Karpas-422 (cell line): ENCODE measurements at regions not wholly inside any gene's neighbourhood (a gene's known extent, or its start where the extent isn't known, plus 50 kb on each side); places are given as distances from the start of the nearest gene placed in this dataset.

ENCODE experiments used
- DNase-seq: peaks from one replicate; pipeline ENCODE4 v3.0.0-alpha.2; 2015
- H2AFZ ChIP-seq: fragments of 200-600 bp; sonication (generic); 2 replicates; pipeline ENCODE4 v1.6.1; 2014; ENCODE audit warnings: antibody characterized with exemption, low read length, mixed read lengths
- H3K27ac ChIP-seq: fragments of 200-600 bp; sonication (generic); 2 replicates; pipeline ENCODE4 v1.5.1; 2014; ENCODE audit warnings: mild to moderate bottlenecking, low read length, moderate library complexity
- H3K27me3 ChIP-seq: fragments of 200-600 bp; sonication (generic); 2 replicates; pipeline ENCODE4 v1.6.1; 2014; ENCODE audit warnings: low read length, mixed read lengths
- H3K36me3 ChIP-seq: fragments of 200-600 bp; sonication (generic); 2 replicates; pipeline ENCODE4 v1.6.1; 2014; ENCODE audit warnings: low read length, mixed read lengths; ENCODE audit not compliant: insufficient read depth
- H3K4me1 ChIP-seq: fragments of 200-600 bp; sonication (generic); 2 replicates; pipeline ENCODE4 v1.6.1; 2014; ENCODE audit warnings: mild to moderate bottlenecking, low read length, mixed read lengths
- H3K4me2 ChIP-seq: fragments of 200-600 bp; sonication (generic); 2 replicates; pipeline ENCODE4 v1.6.1; 2014; ENCODE audit warnings: low read length, low read depth, mild to moderate bottlenecking; ENCODE audit not compliant: poor library complexity, severe bottlenecking
- H3K4me3 ChIP-seq: fragments of 200-600 bp; sonication (generic); 2 replicates; pipeline ENCODE4 v1.5.1; 2014; ENCODE audit warnings: mild to moderate bottlenecking, antibody characterized with exemption, low read length, mixed read lengths
- H3K79me2 ChIP-seq: fragments of 200-600 bp; sonication (generic); 2 replicates; pipeline ENCODE4 v1.6.1; 2014; ENCODE audit warnings: mild to moderate bottlenecking, low read length, mixed read lengths
- H3K9ac ChIP-seq: fragments of 200-600 bp; sonication (generic); 2 replicates; pipeline ENCODE4 v1.6.0; 2014; ENCODE audit warnings: low read length
- H3K9me2 ChIP-seq: fragments of 200-600 bp; sonication (generic), shearing (Covaris generic); replicated peaks from 2 replicates; pipeline ENCODE4 v1.6.0; 2014; ENCODE audit warnings: mild to moderate bottlenecking, low read length, moderate library complexity; ENCODE audit not compliant: insufficient read depth
- H3K9me3 ChIP-seq: fragments of 300-700, 200-600 bp; sonication (generic); 2 replicates; pipeline ENCODE4 v1.6.1; 2014; ENCODE audit warnings: low read length, mixed read lengths
- H4K20me1 ChIP-seq: fragments of 200-600 bp; sonication (generic); 2 replicates; pipeline ENCODE4 v1.6.1; 2014; ENCODE audit warnings: mild to moderate bottlenecking, antibody characterized with exemption, low read length, low read depth; ENCODE audit not compliant: insufficient read depth

DNA sequence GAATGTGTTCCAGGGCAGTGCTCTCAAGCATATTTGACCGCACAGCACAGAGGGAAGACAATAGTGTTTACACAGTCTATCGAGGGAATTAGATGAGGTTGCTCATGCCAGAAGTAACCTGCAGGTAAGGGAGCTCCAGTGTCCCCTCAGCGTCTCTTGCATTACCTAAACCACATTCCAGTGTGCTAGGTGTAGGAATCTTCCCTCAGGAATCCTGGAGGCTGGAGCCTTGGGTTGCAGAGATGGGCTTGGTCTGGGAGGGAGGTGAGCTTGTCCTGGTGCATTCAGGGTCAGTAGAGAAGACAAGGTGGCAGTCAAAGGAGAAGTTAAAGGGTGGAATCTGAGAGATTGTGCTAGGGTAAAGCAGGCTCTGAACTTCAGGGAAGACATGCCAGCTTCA is 56.3 kb downstream of the SOX14 start:
- Histone ChIP-seq H3K9me2 (no peaks in the 10 kb centered on the region), H3K36me3 (no peaks in the 10 kb centered on the region), H3K79me2 (no peaks in the 10 kb centered on the region), H3K9ac (no peak overlapping the region), H3K27ac (no peak overlapping the region), H2AFZ (no peak overlapping the region), H3K4me3 (no peak overlapping the region), H3K27me3 (no peaks in the 10 kb centered on the region), H3K4me2 (no peak overlapping the region), H3K4me1 (no peaks in the 10 kb centered on the region), H4K20me1 (no peaks in the 10 kb centered on the region), H3K9me3 (no peaks in the 10 kb centered on the region)
- no peak for DNase-seq

DNA sequence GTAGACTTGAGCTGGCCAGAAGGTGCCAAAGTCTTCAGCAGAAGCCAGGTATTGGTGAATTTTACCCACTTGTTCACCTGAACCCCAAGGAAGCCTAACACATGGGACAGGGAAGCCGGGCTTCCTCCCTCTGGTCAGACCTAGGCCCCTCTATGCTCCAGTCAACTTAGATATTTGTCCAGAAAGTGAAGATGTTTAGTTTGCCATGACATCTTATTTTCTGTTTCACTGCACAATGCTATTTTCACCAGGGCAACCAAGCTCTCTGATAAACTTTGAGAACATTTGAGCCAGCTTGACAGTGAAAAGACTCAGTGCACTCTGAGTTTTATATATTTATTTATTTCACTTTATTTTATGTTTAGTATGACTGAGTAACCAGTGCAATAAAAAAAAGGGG is 71.0 kb downstream of the SOX14 start:
- no peaks in the 10 kb centered on the region for H3K36me3 ChIP-seq
- H3K9me3 ChIP-seq, result no peaks in the 10 kb centered on the region
- H3K4me3 ChIP-seq, result no peak overlapping the region
- no peak overlapping the region for H2AFZ ChIP-seq
- DNase-seq, result no peak
- no peak overlapping the region for H3K27ac ChIP-seq
- H3K4me2 ChIP-seq, result no peak overlapping the region
- H3K27me3 ChIP-seq, result no peaks in the 10 kb centered on the region
- H3K9ac ChIP-seq, result no peak overlapping the region
- H4K20me1 ChIP-seq, result no peaks in the 10 kb centered on the region
- no peaks in the 10 kb centered on the region for H3K4me1 ChIP-seq
- no peaks in the 10 kb centered on the region for H3K9me2 ChIP-seq
- no peaks in the 10 kb centered on the region for H3K79me2 ChIP-seq

DNA sequence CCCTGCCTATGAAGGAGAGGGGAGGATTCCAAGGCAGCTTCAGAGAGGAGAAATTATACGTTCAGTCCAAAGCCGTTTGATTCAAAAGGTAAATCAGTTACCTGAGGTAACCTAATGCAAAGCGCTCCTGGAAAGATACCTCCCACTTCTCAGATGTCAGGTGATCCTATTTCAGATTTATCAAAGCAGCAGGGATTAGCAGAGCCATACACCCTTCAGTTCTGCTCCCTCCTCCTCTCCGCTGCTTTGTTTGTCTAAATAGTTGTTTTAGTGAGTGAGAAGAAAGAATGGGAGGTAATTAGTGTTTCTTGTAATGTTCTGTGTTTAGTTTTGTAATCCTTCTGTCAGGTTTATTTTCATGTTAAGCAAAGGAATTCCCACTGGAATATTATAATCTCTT is 81.1 kb downstream of the SOX14 start:
- Histone ChIP-seq H3K27ac (no peak overlapping the region), H2AFZ (no peak overlapping the region), H3K4me3 (no peak overlapping the region), H3K9me2 (no peaks in the 10 kb centered on the region), H3K4me2 (no peak overlapping the region), H3K9ac (no peak overlapping the region), H3K27me3 (no peaks in the 10 kb centered on the region), H4K20me1 (no peaks in the 10 kb centered on the region), H3K36me3 (no peaks in the 10 kb centered on the region), H3K9me3 (no peaks in the 10 kb centered on the region), H3K4me1 (no peaks in the 10 kb centered on the region), H3K79me2 (no peaks in the 10 kb centered on the region)
- DNase-seq, result no peak

- Histone ChIP-seq H4K20me1 (no peaks in the 10 kb centered on the region), H3K79me2 (no peaks in the 10 kb centered on the region), H3K4me1 (no peaks in the 10 kb centered on the region), H2AFZ (no peak overlapping the region), H3K9ac (no peak overlapping the region), H3K9me3 (no peaks in the 10 kb centered on the region), H3K4me3 (no peak overlapping the region), H3K4me2 (no peak overlapping the region), H3K27me3 (no peaks in the 10 kb centered on the region), H3K9me2 (no peaks in the 10 kb centered on the region), H3K27ac (no peak overlapping the region), H3K36me3 (no peaks in the 10 kb centered on the region)
- DNase-seq, result no peak
Observed at GRCh38 chr3:137845666-137846065, 81.6 kb downstream of the SOX14 start.

DNA sequence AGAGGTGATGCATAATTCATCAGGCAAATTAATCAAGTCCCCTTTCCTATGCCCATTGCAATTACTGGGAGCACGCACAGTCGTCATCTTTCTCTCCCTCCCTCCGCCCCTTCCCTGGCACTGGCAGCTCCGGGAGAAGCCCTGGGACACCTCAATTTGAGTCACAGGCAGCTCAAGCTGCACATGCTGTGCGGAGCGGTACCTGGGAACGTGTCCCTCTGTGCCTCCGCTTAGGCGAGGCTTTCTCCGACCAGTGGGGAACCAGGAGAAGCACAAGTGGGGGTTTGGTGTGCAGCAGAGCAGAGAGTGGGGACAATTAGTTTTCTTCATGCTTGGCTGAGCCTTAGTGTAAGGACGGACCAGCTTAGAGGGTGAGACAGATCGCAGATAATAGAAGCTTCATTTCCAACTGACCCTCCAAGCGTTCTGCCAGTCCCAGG is 88.3 kb downstream of the SOX14 start:
- H3K9me3 ChIP-seq, result no peaks in the 10 kb centered on the region
- no peak overlapping the region for H2AFZ ChIP-seq
- no peaks in the 10 kb centered on the region for H3K9me2 ChIP-seq
- H3K4me1 ChIP-seq, result no peaks in the 10 kb centered on the region
- H3K4me2 ChIP-seq, result no peak overlapping the region
- no peak for DNase-seq
- no peaks in the 10 kb centered on the region for H4K20me1 ChIP-seq
- H3K4me3 ChIP-seq, result no peak overlapping the region
- H3K9ac ChIP-seq, result no peak overlapping the region
- H3K36me3 ChIP-seq, result no peaks in the 10 kb centered on the region
- no peaks in the 10 kb centered on the region for H3K27me3 ChIP-seq
- H3K27ac ChIP-seq, result no peak overlapping the region
- H3K79me2 ChIP-seq, result no peaks in the 10 kb centered on the region

DNA sequence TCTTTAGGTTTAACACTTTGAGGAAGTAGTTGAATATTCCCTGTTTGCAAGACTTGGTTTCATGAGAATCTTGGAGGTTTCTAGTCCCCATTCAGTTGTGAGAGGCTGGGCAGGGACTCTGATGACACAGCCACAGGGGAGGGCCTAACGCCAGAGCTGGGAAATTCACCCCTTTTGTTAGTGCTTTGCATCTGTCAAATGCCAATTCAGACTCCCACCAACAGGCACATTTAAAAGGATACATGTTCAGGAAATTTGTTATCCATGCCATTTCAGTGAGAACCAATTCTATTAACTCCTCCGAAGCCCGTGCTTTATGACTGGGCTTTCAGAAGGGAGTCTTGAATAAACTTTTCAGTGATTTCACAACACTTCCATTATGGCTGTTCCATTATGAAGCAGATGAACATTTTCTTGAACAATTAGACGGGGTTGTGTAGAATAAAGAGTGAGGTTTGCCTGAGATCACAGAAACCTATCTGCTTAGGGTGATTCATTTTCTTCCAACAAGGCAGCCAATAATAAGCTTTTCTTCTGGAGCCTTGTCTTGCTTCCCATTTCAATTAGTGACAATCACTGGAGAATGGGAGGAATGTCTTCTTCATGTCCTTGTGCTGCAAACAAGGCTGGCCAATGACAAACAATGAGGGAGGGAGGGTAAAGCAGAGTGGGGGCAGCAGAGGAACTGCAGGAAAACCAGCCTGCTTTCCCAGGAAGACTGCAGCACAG is 90.6 kb downstream of the SOX14 start:
- no peaks in the 10 kb centered on the region for H3K9me3 ChIP-seq

GRCh38 chr3:137866001-137866400 is 101.9 kb downstream of the SOX14 start:
- H3K4me2 ChIP-seq, result no peak overlapping the region
- no peaks in the 10 kb centered on the region for H3K79me2 ChIP-seq
- H3K9me2 ChIP-seq, result no peaks in the 10 kb centered on the region
- H3K4me3 ChIP-seq, result no peak overlapping the region
- no peaks in the 10 kb centered on the region for H3K27me3 ChIP-seq
- H3K36me3 ChIP-seq, result no peaks in the 10 kb centered on the region
- H3K4me1 ChIP-seq, result no peaks in the 10 kb centered on the region
- DNase-seq, result no peak
- H2AFZ ChIP-seq, result no peak overlapping the region
- H3K27ac ChIP-seq, result no peak overlapping the region
- peaks cover 6% of the 10 kb centered on the region for H3K9me3 ChIP-seq
- H3K9ac ChIP-seq, result no peak overlapping the region
- H4K20me1 ChIP-seq, result no peaks in the 10 kb centered on the region

More for the DNA sequence above, 90.6 kb downstream of the SOX14 start:
- Histone ChIP-seq H3K27ac (no peak overlapping the region), H2AFZ (no peak overlapping the region), H3K9me2 (no peaks in the 10 kb centered on the region), H3K79me2 (no peaks in the 10 kb centered on the region), H3K9ac (no peak overlapping the region), H3K4me1 (no peaks in the 10 kb centered on the region), H4K20me1 (no peaks in the 10 kb centered on the region), H3K36me3 (no peaks in the 10 kb centered on the region), H3K4me2 (no peak overlapping the region), H3K27me3 (no peaks in the 10 kb centered on the region), H3K4me3 (no peak overlapping the region)
- DNase-seq, result no peak

GRCh38 chr3:137866933-137867332 is 102.8 kb downstream of the SOX14 start:
- Histone ChIP-seq H3K27me3 (no peaks in the 10 kb centered on the region), H3K9me3 (peaks cover 8% of the 10 kb centered on the region), H3K4me2 (no peak overlapping the region), H3K36me3 (no peaks in the 10 kb centered on the region), H3K27ac (no peak overlapping the region), H2AFZ (no peak overlapping the region), H3K9me2 (no peaks in the 10 kb centered on the region), H3K4me1 (no peaks in the 10 kb centered on the region), H3K4me3 (no peak overlapping the region), H4K20me1 (no peaks in the 10 kb centered on the region), H3K79me2 (no peaks in the 10 kb centered on the region), H3K9ac (no peak overlapping the region)
- DNase-seq, result no peak
